Activated effector memory CD4-positive, alpha-beta T cell treated with Interleukin-2 at 50 U/mL for 16 hours (primary cell): ENCODE measurements at regions not wholly inside any gene's neighbourhood (a gene's known extent, or its start where the extent isn't known, plus 50 kb on each side); places are given as distances from the start of the nearest gene placed in this dataset.
"Not testable (repeated sequence)": the region's sequence is repeated elsewhere in the genome, so short reads cannot be mapped to it uniquely, and the experiment has no call there.

Experiments used
- DNase-seq: peaks from one replicate; pipeline ENCODE4 v3.0.0-alpha.2; 2020

- DNase-seq, result no peak
Observed at GRCh38 chr14:66300886-66301285, 185.3 kb upstream of the CCDC196 start.

GRCh38 chr14:66306101-66306500, 180.1 kb upstream of the CCDC196 start:
- DNase-seq, result no peak

- no peak for DNase-seq
Observed at GRCh38 chr14:66311058-66311457, 175.1 kb upstream of the CCDC196 start.

DNA sequence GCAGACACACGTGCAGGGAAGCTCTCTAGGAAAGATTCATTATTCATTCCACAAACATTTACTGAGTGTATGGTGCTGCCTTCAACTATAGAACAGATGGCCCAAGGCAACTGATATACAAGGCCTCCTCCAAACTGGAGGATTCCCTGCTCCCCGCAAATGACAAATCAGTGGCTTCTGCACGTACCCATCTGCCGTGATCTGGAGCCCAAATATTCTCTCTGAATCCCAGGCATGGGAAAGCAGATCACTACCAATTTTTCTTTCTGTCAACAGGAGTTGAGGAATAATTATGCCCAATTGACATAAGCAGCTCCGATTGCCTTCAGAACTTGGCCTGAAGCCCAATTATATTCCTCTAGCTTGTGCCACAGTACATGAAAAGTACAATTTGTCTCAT, 174.2 kb upstream of the CCDC196 start:
- DNase-seq, result no peak

DNA sequence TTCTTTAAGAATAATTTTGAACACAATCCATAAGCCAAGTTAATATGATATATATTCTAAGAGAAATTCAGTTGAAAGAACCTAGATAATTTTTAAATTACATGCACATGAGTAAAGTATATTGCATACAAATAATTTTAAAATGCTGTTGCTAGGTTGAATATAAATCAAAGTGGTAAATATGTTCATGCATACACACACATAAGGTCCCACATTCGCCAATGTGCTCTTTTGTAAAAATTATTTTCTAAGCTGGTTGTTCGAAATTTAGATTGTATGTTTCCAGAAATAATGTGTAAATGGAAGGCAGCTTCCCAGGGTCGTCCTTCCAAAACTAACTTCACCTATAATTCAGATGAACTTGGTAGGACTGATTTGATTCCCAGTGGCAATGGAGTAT, 173.7 kb upstream of the CCDC196 start:
- DNase-seq, result no peak

- DNase-seq, result no peak
Observed at GRCh38 chr14:66315098-66315497, 171.1 kb upstream of the CCDC196 start.

GRCh38 chr14:66315548-66315947, 170.6 kb upstream of the CCDC196 start:
- no peak for DNase-seq

- no peak for DNase-seq
Observed at GRCh38 chr14:66322564-66322963, 163.6 kb upstream of the CCDC196 start.

DNA sequence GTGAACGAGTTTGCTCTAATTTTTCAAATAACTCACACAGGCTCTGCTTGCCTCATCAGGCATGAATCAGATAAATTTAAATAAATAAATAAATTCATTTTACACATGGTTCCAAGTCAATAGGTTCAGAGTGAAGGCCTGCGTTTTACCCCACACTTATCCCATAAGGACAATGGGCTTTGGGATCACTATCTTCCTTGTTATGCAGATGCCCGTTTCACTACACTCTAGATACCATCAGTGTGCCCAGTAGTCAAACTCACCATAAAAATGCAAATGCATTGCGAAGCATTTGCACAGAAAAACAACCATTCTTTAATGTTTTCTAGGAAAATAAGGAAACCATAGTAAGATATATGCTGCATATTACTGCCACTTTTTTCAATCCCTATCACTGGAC, 155.9 kb upstream of the CCDC196 start:
- DNase-seq, result no peak

DNA sequence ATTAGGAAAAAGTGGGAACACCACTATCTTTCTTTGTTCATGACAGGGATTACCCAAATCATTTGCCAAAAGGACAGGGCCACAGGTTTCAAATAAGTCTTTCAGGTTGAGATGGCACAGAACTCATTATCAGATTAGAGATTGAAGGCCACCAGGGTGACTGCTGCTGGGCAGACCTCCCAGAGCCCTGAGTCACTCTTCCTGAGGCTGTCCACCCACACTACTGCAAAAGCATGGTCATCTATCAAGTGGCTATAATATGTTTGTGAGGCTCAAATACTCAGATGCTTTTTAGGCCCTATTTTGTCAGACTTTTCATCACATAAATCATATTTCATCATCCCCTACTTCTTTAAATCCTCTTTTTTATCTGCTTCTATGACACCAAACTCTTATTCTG, 155.3 kb upstream of the CCDC196 start:
- DNase-seq, result no peak

GRCh38 chr14:66333293-66333692, 152.9 kb upstream of the CCDC196 start:
- DNase-seq, result not testable (repeated sequence)

GRCh38 chr14:66341239-66341638, 144.9 kb upstream of the CCDC196 start:
- DNase-seq, result no peak

- no peak for DNase-seq
Observed at GRCh38 chr14:66345986-66346385, 140.2 kb upstream of the CCDC196 start.

- no peak for DNase-seq
Observed at GRCh38 chr14:66351310-66351709, 134.9 kb upstream of the CCDC196 start.

DNA sequence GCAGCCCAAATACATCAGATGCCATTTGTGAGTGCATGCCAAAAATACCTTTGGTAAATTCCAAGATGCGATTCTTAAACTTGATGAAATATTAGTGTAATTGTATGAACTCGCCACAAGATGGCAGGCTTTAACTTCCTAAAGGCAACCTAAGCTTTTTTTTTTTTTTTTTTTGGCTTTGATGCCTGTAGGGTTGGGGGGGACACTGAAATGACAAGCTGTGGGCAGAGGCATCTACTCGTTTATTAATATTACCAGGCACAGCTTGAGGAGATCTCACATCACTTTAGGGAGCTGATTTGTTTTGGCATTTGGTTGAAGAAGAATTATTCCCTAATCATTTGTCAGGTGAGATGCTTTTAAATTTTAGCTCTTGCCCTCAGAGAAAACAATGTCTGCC, 126.7 kb upstream of the CCDC196 start:
- no peak for DNase-seq

DNA sequence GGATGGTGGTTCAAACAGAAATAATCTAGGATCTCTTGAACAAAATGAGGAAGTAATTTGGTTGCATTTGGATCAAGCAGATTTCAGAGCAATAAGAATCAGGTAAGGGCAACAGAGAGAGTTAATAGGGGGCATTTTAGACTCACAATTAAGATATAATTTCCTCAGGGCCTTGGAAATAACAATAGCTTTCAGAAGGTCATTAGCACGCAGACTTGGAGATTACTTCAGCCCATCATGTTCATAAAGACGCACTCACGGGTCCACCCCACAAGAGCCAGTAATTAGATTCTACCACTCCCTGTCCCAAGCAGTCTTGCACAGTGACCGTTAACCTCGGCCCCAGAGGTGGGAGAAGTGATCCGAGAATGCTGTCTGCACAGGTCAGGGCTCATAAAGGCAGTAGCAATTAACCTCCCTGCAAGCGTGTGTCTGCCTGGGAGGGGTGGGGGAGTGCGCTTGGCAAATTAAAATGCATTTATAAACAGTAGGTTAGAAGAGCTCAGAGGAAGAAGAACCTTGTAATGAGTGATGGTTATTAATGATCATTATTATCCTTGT, 125.7 kb upstream of the CCDC196 start:
- DNase-seq, result no peak

DNA sequence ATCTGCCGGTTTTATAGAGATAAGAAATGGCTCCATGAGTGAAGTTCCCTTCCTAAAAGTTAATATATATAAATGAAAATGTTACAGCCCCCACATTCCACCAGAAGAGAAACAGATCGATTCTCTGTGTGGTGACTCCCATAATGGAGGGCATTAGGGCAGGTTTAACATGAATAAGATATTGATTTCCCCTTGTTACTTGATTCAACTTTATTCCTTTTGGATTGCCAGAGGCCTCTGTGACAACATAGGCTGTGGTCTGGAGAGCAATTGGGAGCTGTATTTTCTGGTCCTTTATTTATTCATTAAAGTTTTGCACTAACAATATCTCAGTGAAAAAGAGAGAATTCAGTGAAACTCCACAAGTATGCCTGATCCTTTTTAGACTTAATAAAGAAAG, 125.2 kb upstream of the CCDC196 start:
- DNase-seq, result no peak

DNA sequence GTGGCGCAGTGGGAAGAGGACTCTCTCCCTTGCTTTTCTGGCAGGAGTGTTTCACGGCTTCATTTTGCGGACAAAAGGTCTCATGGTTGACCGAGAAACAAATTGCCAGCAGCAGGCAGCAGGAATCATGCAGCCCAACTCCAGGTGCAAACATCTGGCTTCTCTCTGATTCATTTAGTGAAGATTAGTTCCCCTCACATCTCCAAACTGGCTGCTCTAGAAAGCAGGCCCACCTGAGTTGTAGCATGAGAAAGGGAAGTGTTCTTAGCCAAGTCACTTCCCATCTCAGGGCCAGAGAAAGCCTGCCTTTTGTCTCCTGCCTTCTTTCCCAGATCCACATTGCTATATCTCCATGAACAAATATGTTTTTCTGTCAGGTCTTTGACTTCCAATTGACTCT, 120.8 kb upstream of the CCDC196 start:
- no peak for DNase-seq

DNA sequence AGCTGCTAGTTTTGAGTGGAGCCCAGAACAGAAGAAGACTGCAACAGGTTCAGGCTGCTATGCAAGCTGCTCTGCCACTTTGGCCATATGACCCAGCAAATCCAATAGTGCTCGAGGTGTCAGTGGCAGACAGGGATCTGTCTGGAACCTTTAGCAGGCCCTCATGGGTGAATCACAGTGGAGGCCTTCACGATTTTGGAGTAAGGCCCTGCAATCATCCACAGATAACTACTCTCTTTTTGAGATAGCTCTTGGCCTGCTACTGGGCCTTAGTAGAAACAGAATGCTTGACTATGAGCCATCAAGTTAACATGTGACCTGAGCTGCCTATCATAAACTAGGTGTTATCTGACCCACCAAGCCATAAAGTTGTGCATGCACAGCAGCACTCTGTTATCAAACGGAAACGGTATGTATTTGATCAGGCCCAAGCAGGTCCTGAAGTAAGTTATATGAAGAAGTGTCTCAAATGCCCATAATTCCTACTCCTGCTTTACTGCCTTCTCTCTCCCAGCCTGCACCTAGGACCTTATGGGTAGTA, 116.9 kb upstream of the CCDC196 start:
- DNase-seq, result no peak

DNA sequence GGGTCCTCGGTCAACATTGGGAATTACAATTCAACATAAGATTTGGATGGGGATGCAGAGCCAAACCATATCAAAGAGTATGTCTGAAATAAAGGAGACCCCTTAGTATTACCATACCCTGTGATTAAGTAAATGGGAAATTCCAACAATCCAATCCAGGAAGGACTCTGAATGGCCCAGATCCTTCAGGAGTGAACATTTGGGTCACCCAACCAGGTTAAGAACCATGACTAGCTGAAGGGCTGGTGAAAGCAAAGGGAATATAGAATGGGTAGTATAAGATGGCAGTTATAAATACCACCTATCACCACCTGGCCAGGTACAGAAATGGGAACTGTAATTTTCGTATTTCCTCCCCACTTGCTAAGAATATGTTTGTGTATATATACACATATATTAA, 114.4 kb upstream of the CCDC196 start:
- DNase-seq, result no peak

- DNase-seq, result no peak
Observed at GRCh38 chr14:66375046-66375964, 110.9 kb upstream of the CCDC196 start.

- DNase-seq, result no peak
Observed at GRCh38 chr14:66377574-66377973, 108.6 kb upstream of the CCDC196 start.

DNA sequence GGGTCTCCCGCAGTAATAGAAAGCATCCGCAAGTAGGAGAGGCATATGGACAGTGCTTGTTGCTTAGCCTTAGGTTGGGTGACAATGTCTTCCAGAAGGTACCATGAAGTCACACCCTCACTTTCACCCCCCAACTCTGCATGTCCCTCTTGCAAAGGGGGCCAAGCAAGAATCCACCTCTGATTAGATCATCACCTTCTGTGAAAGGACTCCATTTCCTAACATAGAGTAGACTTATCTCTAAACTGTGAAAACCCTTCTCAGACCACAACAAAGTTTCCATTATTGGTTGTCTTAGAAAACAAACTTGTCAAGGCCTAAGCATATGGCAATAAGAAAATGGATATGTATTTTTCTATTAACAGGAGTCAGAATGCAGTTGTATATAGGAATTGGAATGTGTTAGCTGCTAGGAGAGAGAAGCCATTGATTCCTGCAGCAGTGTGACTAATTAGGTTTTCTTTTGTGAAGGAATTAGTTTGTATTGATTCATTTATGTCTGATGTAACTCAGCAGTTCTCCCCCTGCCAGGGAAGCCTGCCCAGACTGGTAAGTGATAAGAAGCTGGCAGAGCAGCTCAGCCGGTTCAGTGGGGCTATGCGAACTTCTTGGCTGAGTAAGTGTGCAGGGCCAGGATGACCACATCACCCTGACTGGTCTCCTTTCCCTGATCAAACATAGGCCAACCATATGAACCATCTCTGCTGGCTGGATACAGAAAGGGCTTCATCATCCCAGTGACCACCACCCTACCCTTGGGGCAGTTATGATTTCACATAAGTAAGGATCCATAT, 107.3 kb upstream of the CCDC196 start:
- no peak for DNase-seq

GRCh38 chr14:66380143-66380542, 106.0 kb upstream of the CCDC196 start:
- no peak for DNase-seq
